Stimulated activated CD4-positive, alpha-beta T cell treated with anti-CD3 and anti-CD28 coated beads, Interleukin-1b, Interleukin-23, amount 100 ng/mL, for 4 hours (primary cell): ENCODE measurements at regions not wholly inside any gene's neighbourhood (a gene's known extent, or its start where the extent isn't known, plus 50 kb on each side); places are given as distances from the start of the nearest gene placed in this dataset.
"Not testable (repeated sequence)": the region's sequence is repeated elsewhere in the genome, so short reads cannot be mapped to it uniquely, and the experiment has no call there.

Source experiments
- DNase-seq, 2 donors: peaks; one replicate each; pipeline ENCODE4 v3.0.0-alpha.2; 2020; ENCODE audit warnings: low read depth in 2 of 2

DNA sequence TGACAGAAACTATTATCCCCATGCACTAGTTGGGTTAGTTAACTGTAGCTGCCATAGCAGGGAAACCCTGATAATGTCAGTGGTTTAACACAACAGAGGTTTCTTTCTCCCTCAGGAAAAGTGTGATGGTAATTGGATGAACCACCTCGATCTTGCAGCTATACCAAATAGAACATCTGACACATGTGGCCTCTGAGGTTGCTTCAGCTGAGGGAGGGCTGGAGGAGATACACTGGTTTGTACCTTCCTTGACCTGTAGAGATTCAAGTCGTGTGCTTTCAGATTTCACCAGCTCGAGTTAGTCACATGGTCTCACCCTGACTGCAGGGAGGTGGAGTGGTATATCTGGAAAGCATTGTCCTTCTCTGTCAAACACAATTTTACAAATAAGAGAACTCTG lies 147.2 kb upstream of the SFRP2 start:
- DNase-seq = no peak

DNA sequence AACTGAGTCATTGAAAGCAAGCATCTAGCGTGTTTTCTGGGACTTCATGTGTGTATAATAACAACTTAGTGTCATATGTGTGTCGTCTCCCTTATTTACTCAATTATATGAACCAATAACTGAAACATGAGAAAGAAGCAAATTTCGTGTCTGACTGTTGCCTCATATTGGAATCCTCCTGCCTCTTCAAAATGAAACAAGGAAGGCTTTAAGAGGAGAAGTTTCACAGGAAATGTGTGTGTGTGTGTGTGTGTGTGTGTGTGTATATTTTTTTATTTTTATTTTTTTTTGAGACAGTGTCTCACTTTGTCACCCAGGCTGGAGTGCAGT lies 145.8 kb upstream of the SFRP2 start:
- DNase-seq = no peak

DNA sequence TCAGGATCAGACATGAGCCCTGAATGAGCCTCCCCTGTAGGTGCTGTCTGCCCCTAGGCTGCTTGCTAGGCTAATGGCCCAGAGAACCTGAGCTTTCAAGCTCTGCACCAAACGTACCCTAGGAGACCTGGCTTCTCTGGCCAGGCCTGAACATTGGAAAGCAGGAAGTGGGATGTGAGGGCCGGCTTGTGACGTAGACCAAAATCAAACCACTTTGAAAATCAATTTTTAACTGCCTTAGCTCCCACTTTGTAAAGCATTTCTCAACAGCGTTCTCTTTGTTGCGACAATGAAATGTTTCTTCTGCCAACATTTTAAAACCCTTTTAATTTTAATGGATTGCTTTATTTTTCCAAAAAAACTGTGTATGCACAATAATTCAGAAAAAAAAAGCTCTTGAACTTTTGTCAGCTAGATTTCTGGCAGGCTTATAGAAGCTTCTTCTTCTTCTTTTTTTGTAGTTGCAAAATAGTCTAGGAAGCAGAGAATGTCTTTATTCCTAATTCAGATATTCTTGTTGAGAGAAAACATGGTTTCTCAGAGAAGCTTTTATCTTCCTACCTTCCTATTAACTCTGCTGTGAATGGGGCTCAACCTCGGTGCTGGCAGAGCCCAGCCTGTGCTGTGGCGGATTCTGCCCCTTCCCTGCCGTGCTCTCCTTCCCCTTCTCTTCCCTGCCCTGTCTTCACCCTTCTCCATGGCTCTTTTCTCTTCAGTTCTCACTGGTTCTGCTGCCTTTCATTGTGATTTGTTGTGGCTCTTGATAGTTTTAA lies 145.2 kb upstream of the SFRP2 start:
- DNase-seq = no peak

DNA sequence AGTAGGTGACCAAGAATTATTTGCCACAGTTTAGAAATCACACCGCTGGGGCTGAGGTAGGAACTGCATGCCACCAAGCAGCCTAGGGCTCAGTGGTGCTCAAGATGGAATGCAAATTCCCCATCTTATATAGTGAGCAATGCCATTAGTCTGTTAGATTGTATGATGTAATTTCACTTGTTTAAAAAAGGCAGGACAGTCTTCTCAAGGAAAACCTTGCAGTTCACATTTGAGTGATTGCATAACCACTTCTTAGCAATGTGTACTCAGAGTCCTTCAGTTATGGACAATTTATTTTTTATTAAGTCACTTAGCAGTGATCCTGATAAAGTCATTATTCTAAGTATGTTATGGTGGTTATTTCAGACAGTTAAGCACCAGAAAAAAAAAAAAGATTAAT lies 142.9 kb upstream of the SFRP2 start:
- no peak for DNase-seq

DNA sequence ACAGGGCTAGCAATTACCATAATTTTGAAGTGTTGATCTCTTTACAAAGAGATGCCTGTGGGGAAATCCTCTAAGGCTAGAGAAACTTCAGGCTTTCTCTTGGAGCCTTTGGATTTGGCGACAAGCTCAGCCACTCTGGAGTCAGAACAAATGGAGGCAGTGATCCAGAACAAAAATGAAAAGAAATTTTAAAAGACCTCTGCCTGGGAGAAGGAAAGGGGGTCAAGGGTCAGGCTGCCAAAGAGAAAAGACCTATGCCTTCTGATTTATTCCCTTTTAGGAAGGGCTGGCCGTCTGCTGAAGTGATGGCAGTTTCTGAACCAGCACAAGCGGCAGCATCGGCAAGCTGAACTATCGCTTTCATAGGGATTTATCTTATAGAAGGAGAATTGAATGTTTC lies 140.8 kb upstream of the SFRP2 start:
- DNase-seq = no peak

DNA sequence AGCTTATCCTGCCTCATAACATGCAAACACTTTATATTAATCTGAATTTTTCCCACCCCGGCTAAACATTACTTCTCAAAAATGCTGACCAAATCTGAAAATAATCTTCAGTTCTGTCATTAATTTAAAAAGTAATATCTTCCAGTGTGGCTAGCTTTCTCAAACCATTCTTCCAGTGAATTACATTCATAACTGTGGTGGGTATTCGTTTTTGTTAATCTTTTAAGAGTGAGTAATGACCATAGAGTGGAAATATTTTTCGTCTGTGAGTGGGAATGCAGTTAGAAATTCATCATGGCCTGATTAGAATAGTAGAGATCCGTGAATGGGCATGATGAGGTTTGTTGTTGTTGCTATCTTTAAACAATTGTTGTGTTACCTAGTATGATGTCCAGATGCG lies 138.6 kb upstream of the SFRP2 start:
- no peak for DNase-seq

DNA sequence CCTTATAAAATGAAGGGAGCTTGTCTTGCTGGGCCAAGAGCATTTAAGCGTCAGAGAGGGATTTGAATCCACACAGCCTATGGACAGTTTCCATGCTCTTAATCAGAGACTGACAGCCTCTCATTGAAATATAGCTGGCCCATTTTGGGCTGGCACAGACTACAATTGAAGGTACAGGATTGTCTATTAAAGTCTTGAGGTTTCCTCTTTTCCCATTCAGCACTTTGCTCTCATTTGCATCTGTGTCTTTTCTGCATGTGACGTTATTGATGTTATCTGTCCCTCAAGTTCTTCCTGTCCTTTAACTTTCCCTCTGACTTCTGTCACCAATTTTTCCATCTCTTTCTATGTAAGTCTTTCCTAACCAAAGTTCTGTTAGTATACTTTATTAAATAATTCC lies 133.3 kb upstream of the SFRP2 start:
- DNase-seq = no peak

DNA sequence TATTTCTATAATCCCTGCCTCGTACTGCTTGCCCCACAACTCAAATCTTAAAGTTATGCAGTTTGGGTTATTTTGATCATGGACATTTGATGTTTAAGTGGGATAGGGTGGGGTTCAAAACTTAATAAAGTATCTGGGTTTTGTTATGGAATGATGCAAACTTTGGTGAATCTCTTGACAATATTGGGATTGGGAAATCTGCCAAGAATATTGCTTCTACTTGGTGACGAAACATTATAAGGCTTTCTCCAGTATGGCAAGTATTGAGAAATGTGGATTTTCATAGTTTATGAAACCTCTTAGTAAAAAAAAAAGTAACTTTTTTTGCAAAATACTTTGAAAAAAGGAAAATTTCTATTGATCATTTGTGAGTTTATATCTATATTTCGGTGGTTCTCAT lies 130.8 kb upstream of the SFRP2 start:
- no peak for DNase-seq

DNA sequence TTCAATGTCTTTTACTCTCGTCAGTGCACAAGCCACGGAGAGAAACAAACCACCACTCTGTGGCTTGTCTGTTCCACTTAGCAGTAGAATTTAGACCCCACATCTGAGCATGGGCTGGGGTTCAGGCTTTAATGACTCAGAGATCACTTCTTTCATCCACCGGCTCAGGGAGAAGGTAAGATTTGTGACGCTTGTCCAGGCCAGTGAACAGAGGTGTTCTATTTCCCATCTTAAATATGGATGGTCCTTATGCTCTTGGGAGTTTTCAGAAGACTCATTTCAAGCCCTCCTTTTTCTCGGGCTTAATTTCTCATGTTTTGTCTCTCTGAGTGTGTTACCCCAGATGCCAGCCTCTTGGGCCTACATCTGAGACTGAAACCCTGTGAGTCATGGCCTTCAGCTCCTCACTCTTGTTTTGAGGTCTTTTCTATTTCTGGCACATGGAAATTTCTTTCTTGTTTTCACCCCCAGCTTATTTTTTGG lies 127.4 kb upstream of the SFRP2 start:
- no peak for DNase-seq

DNA sequence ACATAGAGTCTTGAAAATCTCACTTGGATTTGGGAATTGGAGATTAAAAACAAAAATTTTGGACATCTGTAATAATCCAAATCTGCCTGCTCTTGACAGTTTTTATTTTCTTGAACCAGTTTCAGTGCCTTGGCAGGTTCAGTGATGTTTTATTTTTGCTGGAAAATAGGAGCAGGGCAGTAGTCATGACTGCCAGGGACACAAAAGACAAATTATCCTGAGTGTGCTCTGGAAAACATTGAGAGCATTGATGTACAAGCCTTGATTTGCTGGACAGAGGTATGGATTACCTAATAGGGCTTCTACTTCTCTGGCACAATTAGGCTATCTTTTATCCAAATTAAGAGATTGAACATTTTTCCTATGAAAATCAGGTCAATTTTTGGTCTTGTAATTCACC lies 123.4 kb upstream of the SFRP2 start:
- no peak for DNase-seq

DNA sequence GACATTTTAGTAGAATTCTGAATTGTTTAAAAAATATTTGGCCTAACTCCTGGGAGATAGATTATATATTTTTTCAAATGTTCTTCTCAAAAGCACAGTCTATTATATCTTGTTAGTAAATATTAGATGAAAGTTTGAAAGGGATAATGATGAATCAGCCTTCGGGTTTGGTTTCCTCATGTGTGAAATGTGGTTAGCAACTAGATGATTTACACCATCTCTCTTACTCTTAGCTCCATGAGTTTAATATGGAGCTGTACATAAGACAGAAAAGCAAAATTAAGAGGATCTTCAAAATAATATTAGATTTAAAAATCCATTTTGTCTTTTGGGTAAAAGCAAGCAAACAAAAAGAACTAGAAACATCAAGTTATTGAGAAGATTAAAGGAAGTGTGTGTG lies 120.8 kb upstream of the SFRP2 start:
- no peak for DNase-seq

DNA sequence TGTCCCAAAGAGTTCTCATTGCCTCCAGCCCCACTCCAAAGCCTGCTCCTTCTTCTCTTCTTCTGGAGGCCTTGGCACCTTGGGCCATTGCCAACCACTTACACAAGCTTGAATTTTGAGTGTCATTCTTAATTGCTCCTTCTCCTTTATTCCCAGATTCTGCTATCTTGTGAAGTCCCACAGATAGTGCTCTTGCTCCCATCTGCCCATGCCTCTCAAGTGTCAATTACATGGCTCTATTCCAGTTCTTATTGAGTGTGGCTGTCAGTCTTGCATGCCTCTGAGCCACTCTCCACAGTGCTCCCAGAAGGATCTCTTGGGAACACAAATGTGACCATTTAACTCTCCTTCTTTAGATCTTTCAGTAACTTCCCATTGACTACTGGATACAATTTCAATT lies 117.3 kb upstream of the SFRP2 start:
- no peak for DNase-seq

DNA sequence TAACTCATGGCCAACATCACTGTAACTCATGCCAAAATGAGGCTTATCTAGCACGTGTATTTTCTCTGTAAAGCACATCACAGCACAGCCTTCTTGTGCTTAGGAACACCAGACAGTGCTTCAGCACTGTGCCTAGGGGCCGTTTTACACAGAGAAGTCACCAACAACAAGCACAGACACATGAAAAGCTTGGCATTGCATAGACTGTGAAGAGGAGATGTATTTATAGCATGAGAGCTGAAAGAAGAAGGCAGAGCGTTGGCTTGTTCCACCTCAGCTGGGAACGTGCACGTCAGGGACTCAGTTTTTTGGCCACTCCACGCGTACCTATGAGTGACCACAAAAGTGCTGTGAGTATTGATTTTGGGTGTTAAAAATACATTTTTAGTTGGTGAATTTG lies 116.3 kb upstream of the SFRP2 start:
- no peak for DNase-seq

DNA sequence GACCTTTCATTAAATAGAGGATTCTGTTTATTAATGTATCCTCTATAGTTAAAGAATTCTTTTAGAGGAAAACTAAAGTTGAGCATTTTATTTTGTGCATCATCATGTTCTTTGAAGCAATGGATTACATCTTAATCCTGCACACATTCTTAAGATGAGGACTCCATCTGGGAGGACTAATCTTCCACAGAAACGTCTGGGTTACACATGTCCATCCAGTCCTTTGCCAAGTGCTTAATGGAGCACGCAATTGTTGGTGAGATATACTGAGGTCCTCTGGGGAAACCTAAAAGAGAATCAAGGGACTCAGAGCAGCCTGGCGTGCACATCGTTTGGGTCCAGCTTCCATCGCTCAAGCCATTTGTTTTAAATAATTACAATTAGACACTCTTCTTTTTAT lies 115.1 kb upstream of the SFRP2 start:
- no peak for DNase-seq

DNA sequence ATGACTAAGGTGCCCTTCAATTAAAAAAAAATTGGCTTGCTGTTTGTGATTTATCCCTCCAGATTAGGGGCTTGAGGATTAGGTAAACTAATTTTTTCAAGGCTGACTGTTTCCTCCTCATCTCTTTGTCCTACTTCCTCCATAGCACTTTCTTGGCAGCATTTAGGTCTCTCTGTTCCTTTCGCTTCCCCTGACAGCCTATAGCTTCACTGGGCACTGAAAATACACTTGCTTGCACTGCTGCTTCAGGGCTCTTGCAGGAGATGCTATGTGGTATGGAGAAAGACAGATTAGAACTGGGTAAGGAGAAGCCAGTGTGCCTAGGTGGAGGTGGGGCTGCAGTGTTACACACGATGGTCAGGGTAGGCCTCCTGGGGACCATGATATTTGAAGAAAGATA lies 112.3 kb upstream of the SFRP2 start:
- DNase-seq = no peak

DNA sequence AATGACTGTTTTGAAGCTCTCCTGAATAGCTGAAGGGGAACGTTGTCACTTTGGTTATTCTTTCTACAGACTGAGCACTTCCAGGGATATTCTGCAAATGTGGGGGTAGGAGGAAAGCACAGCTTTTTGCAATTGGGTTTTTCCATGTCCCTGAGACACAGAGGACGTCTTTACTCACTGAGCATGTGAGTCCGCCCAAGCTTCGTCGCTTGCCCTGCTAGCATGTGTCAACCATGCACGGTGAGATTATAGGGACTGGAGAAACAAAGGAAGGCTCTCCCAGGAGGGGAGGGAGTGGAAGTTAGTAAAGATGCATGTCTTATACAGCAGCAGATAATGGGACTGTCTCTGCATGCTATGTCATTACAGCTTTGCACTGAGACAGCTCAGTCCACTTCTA lies 111.5 kb upstream of the SFRP2 start:
- no peak for DNase-seq

DNA sequence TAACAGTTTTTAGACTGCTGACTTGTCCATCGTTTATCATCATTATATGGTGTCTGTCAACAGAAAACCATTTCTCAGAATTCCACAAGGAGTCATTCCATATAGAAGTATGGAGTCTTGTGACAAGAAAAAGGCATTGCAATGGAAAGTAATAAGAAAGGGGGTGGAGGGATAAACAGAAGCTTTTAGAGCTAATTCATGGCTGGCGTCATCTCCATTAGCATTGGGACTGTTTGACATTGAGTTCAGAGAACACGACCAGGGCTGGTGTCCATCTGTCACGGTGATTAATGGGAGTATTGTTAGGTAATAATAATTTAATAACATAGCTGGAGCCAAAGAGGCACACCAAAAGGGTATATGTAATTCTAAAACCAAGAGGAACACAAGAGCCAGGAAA lies 101.9 kb upstream of the SFRP2 start:
- DNase-seq = no peak

DNA sequence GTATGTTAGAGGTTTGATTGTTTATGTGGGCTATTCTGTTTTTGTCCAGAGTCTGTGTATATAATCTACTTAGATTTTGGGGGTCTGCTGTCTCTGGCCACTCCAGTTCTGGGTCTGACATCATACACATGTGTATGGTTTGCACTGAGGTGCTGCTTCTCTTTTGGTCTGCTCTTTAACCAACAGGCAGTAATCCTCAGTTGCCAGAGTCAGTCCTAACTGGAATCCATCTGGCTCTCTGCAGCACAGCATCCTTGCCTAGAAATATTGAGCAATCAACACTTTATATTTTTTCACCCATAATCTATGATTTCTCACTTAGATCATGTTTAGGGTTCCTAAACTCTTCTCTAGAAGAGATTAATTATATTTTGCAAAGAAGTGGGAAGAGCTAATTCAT lies 98.3 kb upstream of the SFRP2 start:
- DNase-seq = no peak

DNA sequence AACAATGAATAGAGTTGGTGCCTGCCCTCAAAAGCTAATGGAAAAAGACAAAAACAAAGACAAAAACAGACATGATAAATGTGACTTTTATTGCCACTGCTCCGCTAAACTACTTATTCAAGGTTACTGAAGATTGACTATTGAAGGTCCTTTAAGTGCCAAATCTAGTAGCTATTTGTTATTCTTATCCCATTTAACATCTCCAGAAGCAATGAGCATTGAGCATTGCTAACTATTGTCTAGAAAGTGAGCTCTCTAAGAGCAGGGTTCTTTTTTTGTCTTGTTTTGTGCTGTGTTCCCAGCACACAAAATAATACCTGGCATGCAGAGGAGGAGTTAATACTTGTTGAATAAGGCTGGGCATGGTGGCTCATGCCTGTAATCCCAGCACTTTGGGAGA lies 95.4 kb upstream of the SFRP2 start:
- no peak for DNase-seq

DNA sequence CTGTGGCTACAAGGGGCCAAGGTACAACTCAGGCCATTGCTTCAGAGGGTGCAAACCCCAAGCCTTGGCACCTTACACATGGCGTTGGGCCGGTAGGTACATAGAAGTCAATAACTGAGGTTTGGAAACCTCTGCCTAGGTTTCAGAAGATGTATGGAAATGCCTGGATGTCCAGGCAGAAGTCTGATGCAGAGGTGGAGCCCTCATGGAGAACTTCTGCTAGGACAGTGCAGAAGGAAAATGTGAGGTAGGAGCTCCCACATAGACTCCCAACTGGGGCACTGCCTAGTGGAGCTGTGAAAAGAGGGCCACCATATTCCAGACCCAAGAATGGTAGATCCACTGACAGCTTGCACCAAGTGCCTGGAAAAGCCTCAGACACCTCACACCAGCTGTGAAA lies 92.1 kb upstream of the SFRP2 start:
- DNase-seq = no peak

DNA sequence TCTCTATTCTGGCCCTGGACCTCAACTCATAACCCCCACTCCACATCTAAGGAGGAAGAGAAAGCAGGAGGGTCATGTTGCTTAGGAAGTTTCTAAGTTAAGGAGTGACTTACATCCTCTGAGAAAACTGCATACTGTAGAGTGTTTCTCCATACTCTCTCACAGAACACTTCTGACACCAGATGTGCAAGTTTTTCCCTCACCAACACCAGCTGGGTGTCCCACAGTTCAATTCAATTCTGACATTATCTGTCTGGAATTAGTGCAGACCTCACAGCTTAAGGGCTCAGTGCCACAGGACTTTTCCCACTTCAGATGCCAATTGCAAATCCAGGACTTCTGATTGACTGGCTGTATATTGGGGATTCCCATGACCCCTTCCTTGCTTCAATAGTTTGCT lies 89.0 kb upstream of the SFRP2 start:
- no peak for DNase-seq

DNA sequence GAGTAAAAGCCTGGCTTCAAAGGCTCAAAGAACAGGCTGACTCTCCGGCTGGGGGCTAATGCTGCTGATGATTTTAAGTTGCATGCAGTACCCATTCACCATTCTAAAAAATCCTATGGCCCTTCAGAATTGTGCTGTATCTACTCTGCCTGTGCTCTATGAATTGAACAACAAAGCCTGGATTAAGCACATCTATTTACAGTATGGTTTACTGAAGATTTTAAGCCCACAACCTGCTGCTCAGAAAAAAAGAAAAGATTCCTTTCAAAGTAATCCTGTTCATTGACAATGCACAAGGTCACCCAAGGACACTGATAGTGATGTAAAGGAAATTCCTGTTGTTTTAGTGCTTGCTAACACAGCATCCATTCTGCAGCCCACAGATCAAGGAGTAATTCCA lies 84.9 kb upstream of the SFRP2 start:
- no peak for DNase-seq

DNA sequence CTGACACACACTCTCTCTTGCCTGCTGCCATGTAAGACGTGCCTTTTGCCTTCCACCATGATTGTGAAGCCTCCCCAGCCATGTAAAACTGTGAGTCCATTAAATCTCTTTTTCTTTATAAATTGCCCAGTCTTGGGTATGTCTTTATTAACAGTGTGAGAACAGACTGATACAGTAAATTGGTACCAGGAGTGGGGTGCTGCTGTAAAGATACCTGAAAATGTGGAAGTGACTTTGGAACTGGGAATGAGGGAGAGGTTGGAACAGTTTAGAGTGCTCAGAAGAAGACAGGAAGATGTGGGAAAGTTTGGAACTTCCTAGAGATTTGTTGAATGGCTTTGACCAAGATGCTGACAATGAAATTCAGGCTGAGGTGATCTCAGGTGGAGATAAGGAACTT lies 77.9 kb upstream of the SFRP2 start:
- not testable (repeated sequence) for DNase-seq

DNA sequence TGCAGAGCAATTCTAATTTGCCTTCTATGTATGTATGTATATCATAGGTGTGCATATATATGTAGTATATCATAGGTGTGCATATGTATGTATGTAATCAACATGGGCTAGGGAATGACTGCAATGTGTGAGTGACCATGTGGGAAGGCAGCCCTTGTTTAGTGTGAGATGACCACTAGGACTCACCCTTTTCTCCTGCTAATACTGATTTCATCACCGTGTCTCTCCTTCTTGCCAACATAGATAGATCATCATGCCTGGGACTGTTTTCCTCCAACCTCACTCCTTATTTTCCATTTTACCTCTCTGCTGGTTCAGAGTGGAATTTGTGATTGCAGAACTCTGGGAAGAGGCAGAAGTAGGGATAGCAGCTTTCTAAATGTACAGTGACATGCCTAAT lies 63.6 kb upstream of the SFRP2 start:
- no peak for DNase-seq
